ENCODE measurements at regions not wholly inside any gene's neighbourhood (a gene's known extent, or its start where the extent isn't known, plus 50 kb on each side); places are given as distances from the start of the nearest gene placed in this dataset.
A peak's percentile ranks its signal among the peaks of the same experiment; 100 is the strongest.

GRCh38 chr2:236662231-236663185 is 92.9 kb downstream of the ACKR3 start:
- DNase-seq (ENCODE audit: extremely low read depth, low read depth) = no peak
- TF ChIP-seq CTCF (IDR thresholded peaks at IDR 0.05; ENCODE audit: low read depth, low read length) = no peak

- DNase-seq (ENCODE audit: extremely low read depth, low read depth) = peak; percentile 73
- no peak for TF ChIP-seq CTCF (IDR thresholded peaks at IDR 0.05; ENCODE audit: low read depth, low read length)
Observed at GRCh38 chr2:236663287-236664101, 93.9 kb downstream of the ACKR3 start.

- no peak for TF ChIP-seq CTCF (IDR thresholded peaks at IDR 0.05; ENCODE audit: low read depth, low read length)
- DNase-seq (ENCODE audit: extremely low read depth, low read depth) = no peak
Observed at GRCh38 chr2:236664136-236664535, 94.5 kb downstream of the ACKR3 start.

GRCh38 chr2:236665101-236665500 is 95.5 kb downstream of the ACKR3 start:
- DNase-seq (ENCODE audit: extremely low read depth, low read depth) = no peak
- TF ChIP-seq CTCF (IDR thresholded peaks at IDR 0.05; ENCODE audit: low read depth, low read length) = no peak

- no peak for DNase-seq (ENCODE audit: extremely low read depth, low read depth)
- TF ChIP-seq CTCF (IDR thresholded peaks at IDR 0.05; ENCODE audit: low read depth, low read length) = no peak
Observed at GRCh38 chr2:236665572-236666118, 96.0 kb downstream of the ACKR3 start.

GRCh38 chr2:236666646-236667204 is 97.1 kb downstream of the ACKR3 start:
- no peak for DNase-seq (ENCODE audit: extremely low read depth, low read depth)
- no peak for TF ChIP-seq CTCF (IDR thresholded peaks at IDR 0.05; ENCODE audit: low read depth, low read length)

Measured in AG09319 (cell line).